ENCODE measurements at regions not wholly inside any gene's neighbourhood (a gene's known extent, or its start where the extent isn't known, plus 50 kb on each side); places are given as distances from the start of the nearest gene placed in this dataset.

GRCh38 chr10:2680821-2681220, 386.5 kb upstream of the PFKP start (continued):
- no peak for TF ChIP-seq ATF2 (CRISPR knock-in tag; IDR thresholded peaks at IDR 0.05; ENCODE audit: borderline replicate concordance, low read depth)

- H3K27ac Mint-ChIP-seq: no peak overlapping the region
- ChIA-PET CTCF (no interaction called here), POLR2A (no interaction called here)
- DNase-seq (ENCODE audit: low spot score): no peak
- peaks cover 5% of the 10 kb centered on the region; the same call in 1 of the 2 replicates for H3K27me3 Mint-ChIP-seq (ENCODE audit: low read depth)
- no peaks in the 10 kb centered on the region for H3K36me3 Mint-ChIP-seq
- no peak for ATAC-seq
- H3K4me1 Mint-ChIP-seq: no peaks in the 10 kb centered on the region
- peaks cover 3% of the 10 kb centered on the region; the same call in 1 of the 2 replicates for H3K9me3 Mint-ChIP-seq
- no peak overlapping the region for H3K4me3 Mint-ChIP-seq
- no peak for TF ChIP-seq GTF2I (CRISPR knock-in tag; conservative IDR thresholded peaks at IDR 0.05)
Measured at GRCh38 chr10:2679646-2680045, 387.7 kb upstream of the PFKP start.

- Mint-ChIP-seq H3K27me3 (ENCODE audit: low read depth) (peaks cover 5% of the 10 kb centered on the region; the same call in 1 of the 2 replicates), H3K9me3 (no peaks in the 10 kb centered on the region), H3K4me3 (no peak overlapping the region), H3K27ac (no peak overlapping the region), H3K36me3 (no peaks in the 10 kb centered on the region), H3K4me1 (peaks cover 1% of the 10 kb centered on the region; the same call in 1 of the 2 replicates)
- TF ChIP-seq GTF2I (CRISPR knock-in tag; conservative IDR thresholded peaks at IDR 0.05) (no peak), ZNF281 (CRISPR knock-in tag; IDR thresholded peaks at IDR 0.05) (no peak), ZNF232 (CRISPR knock-in tag; IDR thresholded peaks at IDR 0.05) (no peak), MXD4 (CRISPR knock-in tag; IDR thresholded peaks at IDR 0.05; ENCODE audit: borderline replicate concordance) (no peak), TP53 (CRISPR knock-in tag; IDR thresholded peaks at IDR 0.05) (no peak), SMAD4 (CRISPR knock-in tag; IDR thresholded peaks at IDR 0.05) (no peak), ZNF425 (CRISPR knock-in tag; conservative IDR thresholded peaks at IDR 0.05) (no peak), NFATC4 (CRISPR knock-in tag; IDR thresholded peaks at IDR 0.05) (no peak), FOXJ3 (CRISPR knock-in tag; IDR thresholded peaks at IDR 0.05; ENCODE audit: borderline replicate concordance) (no peak), ZNF512 (CRISPR knock-in tag; IDR thresholded peaks at IDR 0.05; ENCODE audit: borderline replicate concordance) (no peak)
- TF ChIP-seq, protein P1, sequence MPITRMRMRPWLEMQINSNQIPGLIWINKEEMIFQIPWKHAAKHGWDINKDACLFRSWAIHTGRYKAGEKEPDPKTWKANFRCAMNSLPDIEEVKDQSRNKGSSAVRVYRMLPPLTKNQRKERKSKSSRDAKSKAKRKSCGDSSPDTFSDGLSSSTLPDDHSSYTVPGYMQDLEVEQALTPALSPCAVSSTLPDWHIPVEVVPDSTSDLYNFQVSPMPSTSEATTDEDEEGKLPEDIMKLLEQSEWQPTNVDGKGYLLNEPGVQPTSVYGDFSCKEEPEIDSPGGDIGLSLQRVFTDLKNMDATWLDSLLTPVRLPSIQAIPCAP (CRISPR knock-in tag; IDR thresholded peaks at IDR 0.05): no peak
- TF ChIP-seq, protein P2, sequence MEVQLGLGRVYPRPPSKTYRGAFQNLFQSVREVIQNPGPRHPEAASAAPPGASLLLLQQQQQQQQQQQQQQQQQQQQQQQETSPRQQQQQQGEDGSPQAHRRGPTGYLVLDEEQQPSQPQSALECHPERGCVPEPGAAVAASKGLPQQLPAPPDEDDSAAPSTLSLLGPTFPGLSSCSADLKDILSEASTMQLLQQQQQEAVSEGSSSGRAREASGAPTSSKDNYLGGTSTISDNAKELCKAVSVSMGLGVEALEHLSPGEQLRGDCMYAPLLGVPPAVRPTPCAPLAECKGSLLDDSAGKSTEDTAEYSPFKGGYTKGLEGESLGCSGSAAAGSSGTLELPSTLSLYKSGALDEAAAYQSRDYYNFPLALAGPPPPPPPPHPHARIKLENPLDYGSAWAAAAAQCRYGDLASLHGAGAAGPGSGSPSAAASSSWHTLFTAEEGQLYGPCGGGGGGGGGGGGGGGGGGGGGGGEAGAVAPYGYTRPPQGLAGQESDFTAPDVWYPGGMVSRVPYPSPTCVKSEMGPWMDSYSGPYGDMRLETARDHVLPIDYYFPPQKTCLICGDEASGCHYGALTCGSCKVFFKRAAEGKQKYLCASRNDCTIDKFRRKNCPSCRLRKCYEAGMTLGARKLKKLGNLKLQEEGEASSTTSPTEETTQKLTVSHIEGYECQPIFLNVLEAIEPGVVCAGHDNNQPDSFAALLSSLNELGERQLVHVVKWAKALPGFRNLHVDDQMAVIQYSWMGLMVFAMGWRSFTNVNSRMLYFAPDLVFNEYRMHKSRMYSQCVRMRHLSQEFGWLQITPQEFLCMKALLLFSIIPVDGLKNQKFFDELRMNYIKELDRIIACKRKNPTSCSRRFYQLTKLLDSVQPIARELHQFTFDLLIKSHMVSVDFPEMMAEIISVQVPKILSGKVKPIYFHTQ (CRISPR knock-in tag; IDR thresholded peaks at IDR 0.05): no peak
- TF ChIP-seq, protein P3, sequence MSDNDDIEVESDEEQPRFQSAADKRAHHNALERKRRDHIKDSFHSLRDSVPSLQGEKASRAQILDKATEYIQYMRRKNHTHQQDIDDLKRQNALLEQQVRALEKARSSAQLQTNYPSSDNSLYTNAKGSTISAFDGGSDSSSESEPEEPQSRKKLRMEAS (CRISPR knock-in tag; IDR thresholded peaks at IDR 0.05): no peak
- TF ChIP-seq, protein P4, sequence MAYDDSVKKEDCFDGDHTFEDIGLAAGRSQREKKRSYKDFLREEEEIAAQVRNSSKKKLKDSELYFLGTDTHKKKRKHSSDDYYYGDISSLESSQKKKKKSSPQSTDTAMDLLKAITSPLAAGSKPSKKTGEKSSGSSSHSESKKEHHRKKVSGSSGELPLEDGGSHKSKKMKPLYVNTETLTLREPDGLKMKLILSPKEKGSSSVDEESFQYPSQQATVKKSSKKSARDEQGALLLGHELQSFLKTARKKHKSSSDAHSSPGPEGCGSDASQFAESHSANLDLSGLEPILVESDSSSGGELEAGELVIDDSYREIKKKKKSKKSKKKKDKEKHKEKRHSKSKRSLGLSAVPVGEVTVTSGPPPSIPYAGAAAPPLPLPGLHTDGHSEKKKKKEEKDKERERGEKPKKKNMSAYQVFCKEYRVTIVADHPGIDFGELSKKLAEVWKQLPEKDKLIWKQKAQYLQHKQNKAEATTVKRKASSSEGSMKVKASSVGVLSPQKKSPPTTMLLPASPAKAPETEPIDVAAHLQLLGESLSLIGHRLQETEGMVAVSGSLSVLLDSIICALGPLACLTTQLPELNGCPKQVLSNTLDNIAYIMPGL (CRISPR knock-in tag; IDR thresholded peaks at IDR 0.05): no peak
- ATAC-seq (no peak), DNase-seq (ENCODE audit: low spot score) (no peak)
- ChIA-PET POLR2A (no interaction called here), CTCF (no interaction called here)
Measured at GRCh38 chr10:2676455-2676854, 390.9 kb upstream of the PFKP start.
